OCI-LY1 (cell line): ENCODE measurements at regions not wholly inside any gene's neighbourhood (a gene's known extent, or its start where the extent isn't known, plus 50 kb on each side); places are given as distances from the start of the nearest gene placed in this dataset.
"Not testable (repeated sequence)": the region's sequence is repeated elsewhere in the genome, so short reads cannot be mapped to it uniquely, and the experiment has no call there.

ENCODE experiments used
- H2AFZ ChIP-seq: fragments of 200-600 bp; sonication (generic), shearing (Covaris generic); 2 replicates; pipeline ENCODE4 v1.6.0; 2014; ENCODE audit warnings: antibody characterized with exemption, mild to moderate bottlenecking, low read length
- H3F3A ChIP-seq: fragments of 200-600 bp; sonication (generic), shearing (Covaris generic); 2 replicates; pipeline ENCODE4 v1.6.0; 2014; ENCODE audit warnings: mild to moderate bottlenecking, antibody characterized with exemption, low read length, moderate library complexity; ENCODE audit not compliant: insufficient read depth
- H3K27ac ChIP-seq: fragments of 200-600 bp; sonication (generic); 2 replicates; pipeline ENCODE4 v1.5.1; 2014; ENCODE audit warnings: low read length, mixed run types, mild to moderate bottlenecking, low read depth; ENCODE audit not compliant: poor library complexity, severe bottlenecking
- H3K27me3 ChIP-seq: fragments of 200-600 bp; sonication (generic); 2 replicates; pipeline ENCODE4 v1.6.0; 2014; ENCODE audit warnings: antibody characterized with exemption, mild to moderate bottlenecking, low read length, moderate library complexity; ENCODE audit not compliant: insufficient read depth
- H3K36me3 ChIP-seq: fragments of 200-600 bp; sonication (generic); 2 replicates; pipeline ENCODE4 v1.6.1; 2014; ENCODE audit warnings: mild to moderate bottlenecking, antibody characterized with exemption, low read length, moderate library complexity, mixed read lengths; ENCODE audit not compliant: insufficient read depth
- H3K4me1 ChIP-seq: fragments of 200-600 bp; sonication (generic); 2 replicates; pipeline ENCODE4 v1.5.1; 2014; ENCODE audit warnings: mild to moderate bottlenecking, low read length, moderate library complexity; ENCODE audit not compliant: insufficient read depth, severe bottlenecking
- H3K4me2 ChIP-seq: fragments of 200-600 bp; sonication (generic), shearing (Covaris generic); 2 replicates; pipeline ENCODE4 v1.6.1; 2014; ENCODE audit warnings: low read length
- H3K4me3 ChIP-seq: fragments of 200-600 bp; sonication (generic); 2 replicates; pipeline ENCODE4 v1.5.1; 2014; ENCODE audit warnings: low read length, low read depth, mild to moderate bottlenecking, mixed read lengths; ENCODE audit not compliant: poor library complexity, severe bottlenecking
- H3K79me2 ChIP-seq: fragments of 200-600 bp; shearing (Covaris generic); 2 replicates; pipeline ENCODE4 v1.6.1; 2016; ENCODE audit warnings: mixed run types, low read length, mixed read lengths; ENCODE audit not compliant: insufficient read depth
- H3K9ac ChIP-seq: fragments of 200-600 bp; sonication (generic), shearing (Covaris generic); 2 replicates; pipeline ENCODE4 v1.6.1; 2014; ENCODE audit warnings: mild to moderate bottlenecking, low read length, mixed read lengths
- H3K9me2 ChIP-seq: fragments of 200-600 bp; sonication (generic), shearing (Covaris generic); 2 replicates; pipeline ENCODE4 v1.6.1; 2014; ENCODE audit warnings: low read depth, mild to moderate bottlenecking, low read length, mixed read lengths
- H3K9me3 ChIP-seq: fragments of 200-600 bp; shearing (Covaris generic); 2 replicates; pipeline ENCODE4 v1.6.1; 2014; ENCODE audit warnings: low read length, mixed read lengths
- H4K20me1 ChIP-seq: fragments of 200-600 bp; sonication (generic), shearing (Covaris generic); 2 replicates; pipeline ENCODE4 v1.6.0; 2016; ENCODE audit warnings: mild to moderate bottlenecking, low read length; ENCODE audit not compliant: insufficient read depth
- EZH2 ChIP-seq: fragments of 200-600 bp; sonication (generic), shearing (Covaris generic); IDR thresholded peaks from 2 replicates; pipeline ENCODE4 v1.8.0; 2017; ENCODE audit warnings: borderline replicate concordance, mixed run types, mild to moderate bottlenecking, antibody characterized with exemption, low read length, moderate library complexity, mixed read lengths
- TF ChIP-seq, protein P1 (sequence below): fragments of 200-600 bp; sonication (generic), shearing (Covaris generic); IDR thresholded peaks from 2 replicates; pipeline ENCODE4 v1.5.1; 2017; ENCODE audit warnings: mild to moderate bottlenecking, antibody characterized with exemption, low read length, moderate library complexity, mixed read lengths

DNA sequence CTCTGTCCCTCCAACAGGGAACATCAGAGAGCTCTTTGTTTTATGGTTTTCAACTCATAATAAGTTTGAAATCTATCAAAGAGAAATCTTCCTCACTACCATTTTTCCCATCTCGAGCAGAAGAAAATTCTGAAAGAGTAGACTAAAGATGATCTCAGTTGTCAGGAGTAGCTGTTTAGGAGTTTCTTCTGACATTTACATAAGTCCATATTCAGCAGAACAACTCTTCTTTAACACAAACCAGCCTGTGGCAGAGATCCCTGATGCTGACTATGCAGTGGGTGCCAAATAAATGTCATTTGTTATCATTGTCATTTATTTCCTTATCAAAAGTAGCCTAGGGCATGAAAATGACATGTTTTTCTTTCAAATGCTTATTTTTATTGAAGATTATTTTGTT lies 380.7 kb downstream of the MBD2 start:
- Histone ChIP-seq H3K79me2 (no peaks in the 10 kb centered on the region), H3K9ac (no peak overlapping the region), H3K36me3 (no peaks in the 10 kb centered on the region), H3K4me1 (no peaks in the 10 kb centered on the region), H3F3A (no peaks in the 10 kb centered on the region), H3K27ac (no peak overlapping the region), H3K9me2 (no peaks in the 10 kb centered on the region), H2AFZ (no peak overlapping the region), H3K27me3 (no peaks in the 10 kb centered on the region), H3K4me3 (no peak overlapping the region), H3K4me2 (no peak overlapping the region), H4K20me1 (no peaks in the 10 kb centered on the region), H3K9me3 (no peaks in the 10 kb centered on the region)
- no peak for TF ChIP-seq EZH2
- TF ChIP-seq, protein P1, sequence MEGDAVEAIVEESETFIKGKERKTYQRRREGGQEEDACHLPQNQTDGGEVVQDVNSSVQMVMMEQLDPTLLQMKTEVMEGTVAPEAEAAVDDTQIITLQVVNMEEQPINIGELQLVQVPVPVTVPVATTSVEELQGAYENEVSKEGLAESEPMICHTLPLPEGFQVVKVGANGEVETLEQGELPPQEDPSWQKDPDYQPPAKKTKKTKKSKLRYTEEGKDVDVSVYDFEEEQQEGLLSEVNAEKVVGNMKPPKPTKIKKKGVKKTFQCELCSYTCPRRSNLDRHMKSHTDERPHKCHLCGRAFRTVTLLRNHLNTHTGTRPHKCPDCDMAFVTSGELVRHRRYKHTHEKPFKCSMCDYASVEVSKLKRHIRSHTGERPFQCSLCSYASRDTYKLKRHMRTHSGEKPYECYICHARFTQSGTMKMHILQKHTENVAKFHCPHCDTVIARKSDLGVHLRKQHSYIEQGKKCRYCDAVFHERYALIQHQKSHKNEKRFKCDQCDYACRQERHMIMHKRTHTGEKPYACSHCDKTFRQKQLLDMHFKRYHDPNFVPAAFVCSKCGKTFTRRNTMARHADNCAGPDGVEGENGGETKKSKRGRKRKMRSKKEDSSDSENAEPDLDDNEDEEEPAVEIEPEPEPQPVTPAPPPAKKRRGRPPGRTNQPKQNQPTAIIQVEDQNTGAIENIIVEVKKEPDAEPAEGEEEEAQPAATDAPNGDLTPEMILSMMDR = no peak

DNA sequence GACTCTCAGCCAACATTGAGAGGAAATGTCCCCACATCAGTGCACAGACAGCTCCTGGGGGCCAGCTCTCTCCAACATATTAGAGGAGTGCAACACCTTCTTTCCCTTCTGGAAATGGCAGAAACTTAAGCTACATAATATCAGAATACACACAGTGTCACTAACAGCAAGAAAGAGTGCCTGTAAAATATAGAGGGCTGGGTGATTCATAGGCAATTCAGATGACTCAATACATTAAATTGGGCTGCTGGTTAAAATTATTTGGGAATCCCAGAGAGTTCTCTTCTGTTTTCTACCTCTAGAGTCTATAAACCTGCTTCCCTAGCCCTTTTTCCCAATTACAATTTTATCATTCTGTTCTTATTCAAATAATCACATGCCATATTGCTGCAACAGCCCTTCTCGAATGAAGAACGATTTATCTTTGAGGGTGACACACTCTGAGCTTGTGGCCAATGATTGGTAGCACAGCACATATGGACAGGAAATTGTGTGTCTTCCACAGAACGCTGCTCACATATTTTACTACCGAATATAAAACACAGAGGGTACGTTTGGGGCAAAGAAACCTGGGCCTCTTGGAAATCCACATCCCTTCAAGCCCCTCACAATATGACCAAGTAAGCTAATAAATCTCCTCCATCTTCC lies 381.2 kb downstream of the MBD2 start:
- H4K20me1 ChIP-seq = no peaks in the 10 kb centered on the region
- H3K27ac ChIP-seq = no peak overlapping the region
- no peaks in the 10 kb centered on the region for H3K27me3 ChIP-seq
- no peaks in the 10 kb centered on the region for H3F3A ChIP-seq
- no peak overlapping the region for H3K4me3 ChIP-seq
- H3K79me2 ChIP-seq = no peaks in the 10 kb centered on the region
- H3K36me3 ChIP-seq = no peaks in the 10 kb centered on the region
- H2AFZ ChIP-seq = no peak overlapping the region
- no peaks in the 10 kb centered on the region for H3K9me3 ChIP-seq
- TF ChIP-seq EZH2 = no peak
- TF ChIP-seq, protein P1 = no peak
- H3K9me2 ChIP-seq = no peaks in the 10 kb centered on the region
- no peaks in the 10 kb centered on the region for H3K4me1 ChIP-seq
- no peak overlapping the region for H3K9ac ChIP-seq
- no peak overlapping the region for H3K4me2 ChIP-seq

DNA sequence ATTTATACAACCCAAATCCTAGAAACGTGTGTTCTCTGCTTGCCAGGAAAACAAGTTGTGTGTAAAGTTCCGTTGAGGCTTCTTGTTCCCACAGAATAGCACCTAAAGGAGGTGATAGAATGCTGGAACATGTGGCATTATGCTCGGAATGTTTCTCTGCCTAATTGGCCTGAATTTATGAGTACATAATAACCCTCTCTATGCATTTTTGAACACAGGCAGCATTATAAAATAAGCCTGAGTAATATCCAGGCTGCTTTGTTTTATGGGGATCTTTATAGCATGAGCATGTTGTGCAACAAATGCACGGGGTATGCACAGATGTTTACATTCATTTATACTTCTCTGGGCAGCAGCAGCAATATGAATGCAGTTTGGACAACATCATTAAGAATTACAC lies 385.7 kb downstream of the MBD2 start:
- Histone ChIP-seq H2AFZ (no peak overlapping the region), H3K27ac (no peak overlapping the region), H3K27me3 (no peaks in the 10 kb centered on the region), H3K4me3 (no peak overlapping the region), H3K4me2 (no peak overlapping the region), H3K79me2 (no peaks in the 10 kb centered on the region), H3K36me3 (no peaks in the 10 kb centered on the region), H3F3A (no peaks in the 10 kb centered on the region), H3K9me2 (no peaks in the 10 kb centered on the region), H3K4me1 (no peaks in the 10 kb centered on the region), H3K9ac (no peak overlapping the region), H3K9me3 (peaks cover 2% of the 10 kb centered on the region; the same call in 1 of the 2 replicates), H4K20me1 (no peaks in the 10 kb centered on the region)
- TF ChIP-seq, protein P1 = no peak

DNA sequence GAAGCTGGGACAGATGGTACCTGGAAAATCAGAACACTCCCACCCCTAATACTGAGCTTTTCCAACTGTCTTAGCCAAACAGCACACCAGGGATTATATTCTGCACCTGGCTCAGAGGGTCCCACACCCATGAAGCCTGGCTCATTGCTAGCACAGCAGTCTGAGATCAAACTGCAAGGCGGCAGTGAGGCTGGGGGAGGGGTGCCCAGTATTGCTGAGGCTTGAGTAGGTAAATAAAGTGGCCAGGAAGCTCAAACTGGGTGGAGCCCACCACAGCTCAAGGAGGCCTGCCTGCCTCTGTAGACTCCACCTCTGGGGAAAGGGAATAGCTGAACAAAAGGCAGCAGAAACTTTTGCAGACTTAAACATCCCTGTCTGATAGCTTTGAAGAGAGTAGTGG lies 403.3 kb downstream of the MBD2 start:
- not testable (repeated sequence) for H3K4me3 ChIP-seq, H3K27ac ChIP-seq, H3K36me3 ChIP-seq, H3K9ac ChIP-seq, H4K20me1 ChIP-seq, H3K4me2 ChIP-seq, H3K9me3 ChIP-seq, H3K27me3 ChIP-seq, H2AFZ ChIP-seq, H3K9me2 ChIP-seq, H3K4me1 ChIP-seq, H3F3A ChIP-seq, H3K79me2 ChIP-seq
